Upper lobe of right lung (tissue), 1 donor: ENCODE measurements at regions not wholly inside any gene's neighbourhood (a gene's known extent, or its start where the extent isn't known, plus 50 kb on each side); places are given as distances from the start of the nearest gene placed in this dataset.

Experiments used
- ATAC-seq: fragments of 200-7000 bp; cut with Tn5 transposase; one replicate; pipeline ENCODE4 v1.9.1; 2020; ENCODE audit warnings: mild to moderate bottlenecking, moderate library complexity
- DNase-seq: peaks from one replicate; pipeline ENCODE4 v3.0.0-alpha.2; 2020
- H3K27ac ChIP-seq: fragments of 200-600 bp; one replicate; pipeline ENCODE4 v1.8.0; 2022
- H3K27me3 ChIP-seq: fragments of 200-600 bp; one replicate; pipeline ENCODE4 v1.8.0; 2022; ENCODE audit warnings: mild to moderate bottlenecking
- H3K36me3 ChIP-seq: fragments of 200-600 bp; one replicate; pipeline ENCODE4 v1.8.0; 2022
- H3K4me1 ChIP-seq: fragments of 200-600 bp; one replicate; pipeline ENCODE4 v1.8.0; 2022
- H3K4me3 ChIP-seq: fragments of 200-600 bp; one replicate; pipeline ENCODE4 v1.8.0; 2022; ENCODE audit warnings: mild to moderate bottlenecking
- H3K9me3 ChIP-seq: fragments of 200-600 bp; one replicate; pipeline ENCODE4 v1.8.0; 2022
- intact Hi-C: fragments of 100-400 bp; cut with DNase I; formaldehyde crosslinking; loops from one replicate; pipeline ENCODE4 v1.11.0; 2022
- TF ChIP-seq, protein P1 (sequence below): fragments of 200-600 bp; IDR thresholded peaks from one replicate; pipeline ENCODE4 v1.8.0; 2022; ENCODE audit warnings: antibody characterized with exemption
- donor health status: DM: no; HTN: yes; CAD: no; lungs with severe emphysema.

DNA sequence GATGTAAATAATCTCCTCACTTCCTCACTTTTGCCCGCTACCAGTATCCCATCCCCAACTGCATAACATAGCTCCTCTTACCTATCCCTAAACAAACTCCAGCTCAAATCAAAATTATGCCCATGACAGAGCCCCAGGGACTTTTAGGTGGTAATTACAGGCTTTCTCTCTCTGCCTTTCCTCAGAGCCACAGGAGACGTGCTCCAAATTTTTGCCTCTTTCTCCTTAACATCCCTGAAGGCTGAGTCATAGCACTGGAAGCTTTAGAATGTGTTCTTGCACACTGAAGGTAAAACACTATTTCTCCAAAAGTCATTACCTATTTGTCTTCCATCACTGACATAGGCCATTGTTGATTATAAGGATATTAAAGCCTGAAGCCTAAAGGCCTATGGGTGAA, 263.5 kb upstream of the PLD5 start:
- TF ChIP-seq, protein P1, sequence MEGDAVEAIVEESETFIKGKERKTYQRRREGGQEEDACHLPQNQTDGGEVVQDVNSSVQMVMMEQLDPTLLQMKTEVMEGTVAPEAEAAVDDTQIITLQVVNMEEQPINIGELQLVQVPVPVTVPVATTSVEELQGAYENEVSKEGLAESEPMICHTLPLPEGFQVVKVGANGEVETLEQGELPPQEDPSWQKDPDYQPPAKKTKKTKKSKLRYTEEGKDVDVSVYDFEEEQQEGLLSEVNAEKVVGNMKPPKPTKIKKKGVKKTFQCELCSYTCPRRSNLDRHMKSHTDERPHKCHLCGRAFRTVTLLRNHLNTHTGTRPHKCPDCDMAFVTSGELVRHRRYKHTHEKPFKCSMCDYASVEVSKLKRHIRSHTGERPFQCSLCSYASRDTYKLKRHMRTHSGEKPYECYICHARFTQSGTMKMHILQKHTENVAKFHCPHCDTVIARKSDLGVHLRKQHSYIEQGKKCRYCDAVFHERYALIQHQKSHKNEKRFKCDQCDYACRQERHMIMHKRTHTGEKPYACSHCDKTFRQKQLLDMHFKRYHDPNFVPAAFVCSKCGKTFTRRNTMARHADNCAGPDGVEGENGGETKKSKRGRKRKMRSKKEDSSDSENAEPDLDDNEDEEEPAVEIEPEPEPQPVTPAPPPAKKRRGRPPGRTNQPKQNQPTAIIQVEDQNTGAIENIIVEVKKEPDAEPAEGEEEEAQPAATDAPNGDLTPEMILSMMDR: no peak
- Histone ChIP-seq H3K27ac (no peak overlapping the region), H3K36me3 (no peaks in the 10 kb centered on the region), H3K4me3 (no peak overlapping the region), H3K27me3 (no peaks in the 10 kb centered on the region), H3K4me1 (no peaks in the 10 kb centered on the region), H3K9me3 (no peaks in the 10 kb centered on the region)
- ATAC-seq: no peak
- DNase-seq: no peak
- intact Hi-C loops: no loop called here

DNA sequence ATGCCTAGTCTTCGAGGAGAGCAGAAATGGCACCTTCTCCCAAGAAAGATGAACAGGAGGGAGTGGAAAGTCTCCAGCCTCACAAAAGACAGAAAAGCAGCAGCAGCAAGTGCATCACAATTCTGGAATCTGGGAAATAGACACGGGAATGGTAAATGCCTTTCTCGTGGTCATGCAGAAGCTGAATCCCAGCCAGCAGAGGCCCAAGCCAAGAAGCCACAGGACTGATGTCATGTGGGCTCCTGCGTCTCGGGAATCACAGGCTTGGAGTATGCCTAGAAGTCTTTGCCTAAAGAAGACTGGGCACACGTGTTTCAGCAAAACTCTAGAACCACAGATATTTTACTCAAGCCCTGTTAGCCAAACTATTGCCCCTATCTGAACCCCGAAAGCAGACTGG, 260.3 kb upstream of the PLD5 start:
- Histone ChIP-seq H3K4me1 (no peaks in the 10 kb centered on the region), H3K27ac (no peak overlapping the region), H3K36me3 (no peaks in the 10 kb centered on the region), H3K4me3 (no peak overlapping the region), H3K9me3 (no peaks in the 10 kb centered on the region), H3K27me3 (no peaks in the 10 kb centered on the region)
- DNase-seq (no peak), ATAC-seq (no peak)
- intact Hi-C loops: no loop called here
- TF ChIP-seq, protein P1: no peak

DNA sequence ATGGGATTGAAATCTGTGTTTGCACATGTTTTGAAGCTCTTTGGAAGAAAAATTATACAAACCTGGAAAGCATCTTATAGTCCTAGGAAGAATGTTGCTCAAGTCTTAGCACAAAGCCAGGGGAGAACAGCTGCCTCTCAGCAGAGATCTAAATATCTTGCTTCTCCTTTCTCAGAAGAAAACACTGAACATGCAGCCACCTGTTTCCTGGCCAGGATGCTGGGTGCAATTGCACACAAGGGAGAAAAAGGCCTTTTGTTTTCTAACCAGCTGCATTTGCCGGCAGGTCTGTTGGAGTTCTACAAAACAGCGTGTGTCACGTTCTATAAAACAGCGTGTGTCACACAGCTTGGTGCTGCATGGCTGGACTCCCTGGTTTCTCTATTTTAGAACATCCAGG, 259.6 kb upstream of the PLD5 start:
- DNase-seq (no peak), ATAC-seq (no peak)
- no peaks in the 10 kb centered on the region for H3K9me3 ChIP-seq
- H3K36me3 ChIP-seq: no peaks in the 10 kb centered on the region
- no peaks in the 10 kb centered on the region for H3K27me3 ChIP-seq
- intact Hi-C loops: no loop called here
- no peak overlapping the region for H3K27ac ChIP-seq
- no peak overlapping the region for H3K4me3 ChIP-seq
- no peaks in the 10 kb centered on the region for H3K4me1 ChIP-seq
- TF ChIP-seq, protein P1: no peak

DNA sequence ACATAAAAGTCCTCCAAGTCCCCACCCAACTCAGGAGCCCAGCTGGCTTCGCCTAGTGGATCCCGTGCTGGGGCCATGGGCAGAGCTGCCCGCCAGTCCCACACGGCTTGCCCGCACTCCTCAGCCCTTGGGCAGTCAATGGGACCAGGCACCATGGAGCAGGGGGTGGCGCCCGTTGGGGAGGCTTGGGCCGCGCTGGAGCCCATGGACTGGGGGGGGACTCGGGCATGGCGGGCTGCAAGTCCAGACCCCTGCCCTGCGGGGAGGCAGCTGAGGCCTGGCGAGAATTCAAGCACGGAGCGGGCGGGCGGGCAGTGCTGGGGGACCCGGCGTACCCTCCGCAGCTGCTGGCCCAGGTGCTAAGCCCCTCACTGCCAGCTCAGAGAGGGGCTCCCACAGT, 249.8 kb upstream of the PLD5 start:
- intact Hi-C loops: no loop called here
- H3K27ac ChIP-seq: no peak overlapping the region
- no peaks in the 10 kb centered on the region for H3K4me1 ChIP-seq
- H3K9me3 ChIP-seq: no peaks in the 10 kb centered on the region
- TF ChIP-seq, protein P1: no peak
- no peak for DNase-seq
- no peaks in the 10 kb centered on the region for H3K27me3 ChIP-seq
- ATAC-seq: peak; percentile 30
- no peak overlapping the region for H3K4me3 ChIP-seq
- no peaks in the 10 kb centered on the region for H3K36me3 ChIP-seq

DNA sequence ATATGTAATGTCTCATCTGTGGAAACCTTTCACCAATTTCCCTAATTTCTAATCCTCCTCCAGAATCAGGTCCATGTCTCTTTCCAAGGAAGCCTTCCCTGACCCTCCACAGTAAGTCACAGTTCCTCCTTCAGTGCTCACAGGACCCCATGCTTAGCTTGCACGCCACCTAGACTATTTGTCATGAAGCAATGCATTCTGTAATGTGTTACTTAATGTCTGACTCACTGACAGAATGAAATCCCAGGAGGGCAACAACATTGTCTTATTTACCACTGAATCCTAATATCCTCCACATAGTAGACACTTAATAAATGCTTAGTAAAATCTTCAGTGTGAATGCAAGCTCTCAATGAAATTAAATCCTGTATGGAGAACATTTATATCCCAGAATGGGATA, 245.9 kb upstream of the PLD5 start:
- no peaks in the 10 kb centered on the region for H3K27me3 ChIP-seq
- H3K4me3 ChIP-seq: no peak overlapping the region
- ATAC-seq (no peak), DNase-seq (no peak)
- intact Hi-C loops: no loop called here
- TF ChIP-seq, protein P1: no peak
- H3K4me1 ChIP-seq: no peaks in the 10 kb centered on the region
- no peaks in the 10 kb centered on the region for H3K36me3 ChIP-seq
- no peak overlapping the region for H3K27ac ChIP-seq
- H3K9me3 ChIP-seq: no peaks in the 10 kb centered on the region

DNA sequence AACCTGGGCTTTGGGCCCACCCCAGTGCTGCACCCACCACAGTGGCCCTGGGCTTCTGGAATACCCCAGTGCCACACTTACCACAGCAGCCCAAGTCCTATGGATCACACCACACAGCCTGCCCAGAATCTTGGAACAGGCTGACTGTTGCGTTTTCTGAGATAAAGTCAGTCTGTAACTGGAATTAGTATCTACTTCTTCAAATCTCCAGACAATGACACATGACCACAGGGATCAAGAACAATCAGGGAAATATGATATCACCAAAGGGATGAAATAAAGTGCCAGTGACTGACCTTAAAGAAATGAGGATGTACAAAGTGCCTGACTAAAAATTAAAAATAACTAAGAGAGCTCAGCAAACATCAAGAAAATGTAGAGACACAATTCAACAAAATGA, 239.7 kb upstream of the PLD5 start:
- DNase-seq: no peak
- no peak overlapping the region for H3K4me3 ChIP-seq
- ATAC-seq: no peak
- TF ChIP-seq, protein P1: no peak
- H3K36me3 ChIP-seq: no peaks in the 10 kb centered on the region
- intact Hi-C loops: no loop called here
- H3K4me1 ChIP-seq: no peaks in the 10 kb centered on the region
- H3K9me3 ChIP-seq: no peaks in the 10 kb centered on the region
- H3K27ac ChIP-seq: no peak overlapping the region
- H3K27me3 ChIP-seq: no peaks in the 10 kb centered on the region
